H9 (cell line): ENCODE measurements at regions not wholly inside any gene's neighbourhood (a gene's known extent, or its start where the extent isn't known, plus 50 kb on each side); places are given as distances from the start of the nearest gene placed in this dataset.

Experiments
- DNase-seq: peaks from one replicate; pipeline ENCODE4 v3.0.0-alpha.2; 2017
- H2AFZ ChIP-seq: one replicate; pipeline ENCODE4 v1.6.1; 2013; ENCODE audit warnings: mild to moderate bottlenecking, low read length, control low read depth, moderate library complexity
- H2AK5ac ChIP-seq: 2 replicates; pipeline ENCODE4 v1.6.1; 2013; ENCODE audit warnings: low read length, control low read depth, mixed read lengths; ENCODE audit not compliant: insufficient read length
- H2BK120ac ChIP-seq: one replicate; pipeline ENCODE4 v1.6.1; 2013; ENCODE audit warnings: low read depth, mild to moderate bottlenecking, low read length, control low read depth, inconsistent platforms; ENCODE audit not compliant: poor library complexity, severe bottlenecking
- H2BK12ac ChIP-seq: 2 replicates; pipeline ENCODE4 v1.6.1; 2013; ENCODE audit warnings: low read length, control low read depth, mixed read lengths, low read depth; ENCODE audit not compliant: insufficient read length
- H2BK15ac ChIP-seq: 2 replicates; pipeline ENCODE4 v1.6.1; 2013; ENCODE audit warnings: low read depth, low read length, control low read depth
- H2BK20ac ChIP-seq: one replicate; pipeline ENCODE4 v1.6.1; 2013; ENCODE audit warnings: low read depth, mild to moderate bottlenecking, low read length, control low read depth, inconsistent platforms; ENCODE audit not compliant: poor library complexity, severe bottlenecking
- H2BK5ac ChIP-seq: 2 replicates; pipeline ENCODE4 v1.6.1; 2013; ENCODE audit warnings: low read length, control low read depth, mixed read lengths; ENCODE audit not compliant: insufficient read length
- H3K14ac ChIP-seq: 2 replicates; pipeline ENCODE4 v1.6.1; 2013; ENCODE audit warnings: low read length, control low read depth; ENCODE audit not compliant: insufficient read depth
- H3K18ac ChIP-seq: 2 replicates; pipeline ENCODE4 v1.6.1; 2013; ENCODE audit warnings: low read depth, mild to moderate bottlenecking, mixed read lengths, low read length, control low read depth; ENCODE audit not compliant: insufficient read length
- H3K23ac ChIP-seq: 2 replicates; pipeline ENCODE4 v1.6.1; 2013; ENCODE audit warnings: low read length, control low read depth, mixed read lengths, low read depth; ENCODE audit not compliant: insufficient read length
- H3K23me2 ChIP-seq: 2 replicates; pipeline ENCODE4 v1.6.1; 2013; ENCODE audit warnings: low read depth, mild to moderate bottlenecking, mixed read lengths, low read length, control low read depth; ENCODE audit not compliant: insufficient read length, poor library complexity, severe bottlenecking
- H3K27ac ChIP-seq: 2 replicates; pipeline ENCODE4 v1.5.1; 2013; ENCODE audit warnings: low read length, control low read depth, mixed read lengths, low read depth; ENCODE audit not compliant: insufficient read length
- H3K27me3 ChIP-seq: 2 replicates; pipeline ENCODE4 v1.6.1; 2013; ENCODE audit warnings: low read length, control low read depth, inconsistent platforms; ENCODE audit not compliant: insufficient read depth
- H3K4ac ChIP-seq: 2 replicates; pipeline ENCODE4 v1.6.1; 2013; ENCODE audit warnings: low read depth, mild to moderate bottlenecking, control low read depth, inconsistent platforms, low read length, moderate library complexity
- H3K4me1 ChIP-seq: 2 replicates; pipeline ENCODE4 v1.6.1; 2013; ENCODE audit warnings: low read length, control low read depth, inconsistent platforms; ENCODE audit not compliant: insufficient read depth
- H3K4me2 ChIP-seq: 2 replicates; pipeline ENCODE4 v1.6.1; 2013; ENCODE audit warnings: low read length, control low read depth, mixed read lengths; ENCODE audit not compliant: insufficient read length, insufficient read depth
- H3K56ac ChIP-seq: 2 replicates; pipeline ENCODE4 v1.6.1; 2013; ENCODE audit warnings: low read depth, mild to moderate bottlenecking, mixed read lengths, low read length, control low read depth; ENCODE audit not compliant: insufficient read length
- H3K79me1 ChIP-seq: 2 replicates; pipeline ENCODE4 v1.6.1; 2013; ENCODE audit warnings: low read depth, mild to moderate bottlenecking, moderate library complexity, low read length, control low read depth, inconsistent platforms; ENCODE audit not compliant: insufficient read depth, poor library complexity, severe bottlenecking
- H3K79me2 ChIP-seq: 2 replicates; pipeline ENCODE4 v1.6.1; 2013; ENCODE audit warnings: low read length, control low read depth, inconsistent platforms; ENCODE audit not compliant: insufficient read depth
- H3K9ac ChIP-seq: 2 replicates; pipeline ENCODE4 v1.6.1; 2013; ENCODE audit warnings: low read length, control low read depth, mixed read lengths; ENCODE audit not compliant: insufficient read length; ENCODE audit errors: extremely low read depth
- H3K9me3 ChIP-seq: one replicate; pipeline ENCODE4 v1.6.1; 2013; ENCODE audit warnings: low read depth, low read length, inconsistent platforms; ENCODE audit not compliant: control insufficient read depth
- H3T11ph ChIP-seq: one replicate; pipeline ENCODE4 v1.6.1; 2013; ENCODE audit warnings: mild to moderate bottlenecking, low read length, control low read depth, inconsistent platforms
- H4K20me1 ChIP-seq: one replicate; pipeline ENCODE4 v1.6.1; 2013; ENCODE audit not compliant: control insufficient read depth, insufficient read length, insufficient read depth
- H4K5ac ChIP-seq: 2 replicates; pipeline ENCODE4 v1.6.1; 2013; ENCODE audit warnings: low read depth, mild to moderate bottlenecking, mixed read lengths, low read length, control low read depth; ENCODE audit not compliant: insufficient read length
- H4K8ac ChIP-seq: replicated peaks from 2 replicates; pipeline ENCODE4 v1.6.1; 2013; ENCODE audit warnings: low read length, control low read depth, mixed read lengths, low read depth; ENCODE audit not compliant: insufficient read length
- H4K91ac ChIP-seq: 2 replicates; pipeline ENCODE4 v1.6.1; 2013; ENCODE audit warnings: low read depth, mild to moderate bottlenecking, moderate library complexity, mixed read lengths, low read length, control low read depth; ENCODE audit not compliant: insufficient read length
- H3K27ac Mint-ChIP-seq, 3 experiments: 2 replicates in 2 of 3; 3 replicates in 1 of 3; pipeline ENCODE4 v1.8.0; 2020 to 2021; ENCODE audit warnings: mixed read lengths in 3 of 3, mild to moderate bottlenecking in 1 of 3, moderate library complexity in 1 of 3
- H3K27me3 Mint-ChIP-seq: 2 replicates; pipeline ENCODE4 v1.8.0; 2021; ENCODE audit warnings: low read depth, mild to moderate bottlenecking, moderate library complexity, mixed read lengths
- H3K36me3 Mint-ChIP-seq, 3 experiments: 2 replicates in 2 of 3; 3 replicates in 1 of 3; pipeline ENCODE4 v1.8.0; 2020 to 2021; ENCODE audit warnings: low read depth in 3 of 3, mixed read lengths in 3 of 3; ENCODE audit not compliant: insufficient read depth in 1 of 3
- H3K4me1 Mint-ChIP-seq, 2 experiments: 2 replicates each; pipeline ENCODE4 v1.8.0; 2020; ENCODE audit warnings: mixed read lengths in 2 of 2
- H3K4me3 Mint-ChIP-seq, 2 experiments: 2 replicates in 1 of 2; 3 replicates in 1 of 2; pipeline ENCODE4 v1.8.0; 2020 to 2021; ENCODE audit warnings: mild to moderate bottlenecking in 2 of 2, mixed read lengths in 2 of 2, moderate library complexity in 1 of 2
- H3K9me3 Mint-ChIP-seq, 2 experiments: 2 replicates in 1 of 2; 3 replicates in 1 of 2; pipeline ENCODE4 v1.8.0; 2020; ENCODE audit warnings: mild to moderate bottlenecking in 2 of 2, mixed read lengths in 2 of 2, moderate library complexity in 1 of 2
- CTCF ChIP-seq: fragments of 200-600 bp; sonication (generic); conservative IDR thresholded peaks from 3 replicates; pipeline ENCODE4 v1.8.0; 2021; ENCODE audit warnings: antibody characterized with exemption, mild to moderate bottlenecking
- WGBS: extraction: QIAGEN DNeasy Blood & Tissue Kit; methylation state at CpG from one replicate; pipeline ENCODE4 v1.1.7; 2013; ENCODE audit warnings: missing lambda C conversion rate, low lambda C conversion rate, mixed read lengths; ENCODE audit not compliant: insufficient read length; ENCODE audit errors: extremely low coverage; 5-methylcytosine and 5-hydroxymethylcytosine counted together

DNA sequence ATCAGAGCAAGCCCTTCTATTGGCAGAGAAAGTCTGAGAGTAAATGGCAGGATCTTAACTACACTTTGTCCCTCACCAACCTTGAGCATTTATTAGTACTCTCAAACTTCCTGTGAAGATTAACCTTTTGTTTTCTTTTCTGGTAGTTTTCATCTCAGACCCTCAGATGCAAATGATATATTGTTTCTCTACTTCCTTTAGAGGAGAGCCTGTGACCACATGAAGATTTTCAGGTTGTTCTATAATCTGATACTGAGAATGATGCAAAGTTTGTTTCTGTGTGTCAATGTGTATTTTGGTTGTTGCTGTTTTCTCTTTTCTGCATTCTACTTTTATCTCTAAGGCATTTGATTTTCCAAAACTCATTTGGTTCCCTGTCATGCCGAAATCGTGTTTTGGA lies 165.8 kb upstream of the CYSLTR1 start:
- H2BK120ac ChIP-seq, result no peak overlapping the region
- Mint-ChIP-seq H3K4me3 (no peak overlapping the region), H3K27me3 (no peaks in the 10 kb centered on the region), H3K36me3 (peaks cover 0 to 3% (median 2%) of the 10 kb centered on the region in 3 experiments; a peak in 2 of 7 replicates), H3K27ac (no peak overlapping the region), H3K9me3 (peaks cover 59 to 66% of the 10 kb centered on the region in 2 experiments), H3K4me1 (peaks cover 9 to 13% of the 10 kb centered on the region in 2 experiments)
- no peak overlapping the region for H3K27ac ChIP-seq
- H4K91ac ChIP-seq, result no peak overlapping the region
- no peak overlapping the region for H2BK12ac ChIP-seq
- H3K9ac ChIP-seq, result no peak overlapping the region
- no peak overlapping the region for H2BK15ac ChIP-seq
- H3K79me2 ChIP-seq, result no peaks in the 10 kb centered on the region
- no peaks in the 10 kb centered on the region for H3K79me1 ChIP-seq
- no peak overlapping the region for H3K4ac ChIP-seq
- no peak overlapping the region for H3K18ac ChIP-seq
- no peaks in the 10 kb centered on the region for H3K27me3 ChIP-seq
- no peaks in the 10 kb centered on the region for H3K23me2 ChIP-seq
- no peak overlapping the region for H4K5ac ChIP-seq
- no peak overlapping the region for H4K8ac ChIP-seq
- no peak overlapping the region for H3K23ac ChIP-seq
- no peak for TF ChIP-seq CTCF
- H2BK20ac ChIP-seq, result no peak overlapping the region
- WGBS, result no CpG with 5 or more reads among the region's 2 CpGs
- no peak overlapping the region for H3T11ph ChIP-seq
- H2BK5ac ChIP-seq, result no peak overlapping the region
- no peak for DNase-seq
- peaks cover 5% of the 10 kb centered on the region for H3K9me3 ChIP-seq
- H2AFZ ChIP-seq, result no peak overlapping the region
- no peak overlapping the region for H2AK5ac ChIP-seq
- no peak overlapping the region for H3K56ac ChIP-seq
- no peak overlapping the region for H3K4me2 ChIP-seq
- H3K4me1 ChIP-seq, result no peaks in the 10 kb centered on the region
- no peaks in the 10 kb centered on the region for H4K20me1 ChIP-seq
- no peak overlapping the region for H3K14ac ChIP-seq
